SK-N-SH treated with all-trans-retinoic acid at 6 μM for 48 hours (cell line): ENCODE measurements at regions not wholly inside any gene's neighbourhood (a gene's known extent, or its start where the extent isn't known, plus 50 kb on each side); places are given as distances from the start of the nearest gene placed in this dataset.
A peak's percentile ranks its signal among the peaks of the same experiment; 100 is the strongest.

Experiments
- ATAC-seq: fragments of 200-7000 bp; cut with Tn5 transposase; 3 replicates; pipeline ENCODE4 v1.9.1; 2020; ENCODE audit warnings: mild to moderate bottlenecking, moderate library complexity
- ARNTL ChIP-seq: fragments of 450-650 bp; formaldehyde crosslinking; IDR thresholded peaks from 2 replicates; pipeline ENCODE4 v1.5.0; 2020; ENCODE audit warnings: low read depth, mild to moderate bottlenecking, moderate library complexity, borderline replicate concordance
- CREB5 ChIP-seq: fragments of 250-450 bp; sonication (Bioruptor Pico); IDR thresholded peaks from 2 replicates; pipeline ENCODE4 v1.5.1; 2020; ENCODE audit warnings: low read depth, mild to moderate bottlenecking, moderate library complexity
- ESRRG ChIP-seq: fragments of 250-450 bp; sonication (Bioruptor Pico); IDR thresholded peaks from 2 replicates; pipeline ENCODE4 v1.6.1; 2021; ENCODE audit warnings: mild to moderate bottlenecking
- GLIS3 ChIP-seq: fragments of 250-450 bp; sonication (Bioruptor Pico); IDR thresholded peaks from 2 replicates; pipeline ENCODE4 v1.5.0; 2020; ENCODE audit warnings: mild to moderate bottlenecking, moderate library complexity
- ISL1 ChIP-seq: fragments of 250-450 bp; sonication (Bioruptor Pico); IDR thresholded peaks from 2 replicates; pipeline ENCODE4 v2.1.2; 2022; ENCODE audit warnings: mild to moderate bottlenecking, moderate library complexity
- RARB ChIP-seq: fragments of 250-450 bp; sonication (Bioruptor Pico); IDR thresholded peaks from 2 replicates; pipeline ENCODE4 v1.8.0; 2021; ENCODE audit warnings: mild to moderate bottlenecking, moderate library complexity
- SNAI2 ChIP-seq: fragments of 250-450 bp; sonication (Bioruptor Pico); IDR thresholded peaks from 2 replicates; pipeline ENCODE4 v1.5.0; 2020; ENCODE audit warnings: mild to moderate bottlenecking, moderate library complexity
- TCF4 ChIP-seq: fragments of 250-450 bp; sonication (Bioruptor Pico); IDR thresholded peaks from 2 replicates; pipeline ENCODE4 v1.8.0; 2021; ENCODE audit warnings: mild to moderate bottlenecking, moderate library complexity, borderline replicate concordance
- TOX ChIP-seq: fragments of 250-450 bp; sonication (Bioruptor Pico); IDR thresholded peaks from 2 replicates; pipeline ENCODE4 v1.8.0; 2021; ENCODE audit warnings: mild to moderate bottlenecking, moderate library complexity, borderline replicate concordance
- TSHZ2 ChIP-seq: fragments of 250-450 bp; sonication (Bioruptor Pico); IDR thresholded peaks from 2 replicates; pipeline ENCODE4 v1.5.0; 2020; ENCODE audit warnings: mild to moderate bottlenecking, moderate library complexity
- ZC3H10 ChIP-seq: fragments of 250-450 bp; sonication (Bioruptor Pico); IDR thresholded peaks from 2 replicates; pipeline ENCODE4 v1.5.1; 2021; ENCODE audit warnings: mild to moderate bottlenecking, moderate library complexity
- ZFP3 ChIP-seq: fragments of 250-450 bp; sonication (Bioruptor Pico); IDR thresholded peaks from 2 replicates; pipeline ENCODE4 v1.5.0; 2020; ENCODE audit warnings: mild to moderate bottlenecking, moderate library complexity
- ZFP30 ChIP-seq: fragments of 450-650 bp; formaldehyde crosslinking; IDR thresholded peaks from 2 replicates; pipeline ENCODE4 v1.5.0; 2022; ENCODE audit warnings: mild to moderate bottlenecking, moderate library complexity
- ZNF565 ChIP-seq: fragments of 450-650 bp; formaldehyde crosslinking; conservative IDR thresholded peaks from 2 replicates; pipeline ENCODE4 v1.5.0; 2020; ENCODE audit warnings: low read depth, mild to moderate bottlenecking, moderate library complexity
- ZNF70 ChIP-seq: fragments of 450-650 bp; formaldehyde crosslinking; IDR thresholded peaks from 2 replicates; pipeline ENCODE4 v1.5.0; 2020; ENCODE audit warnings: mild to moderate bottlenecking, moderate library complexity
- ZNF8 ChIP-seq: fragments of 450-650 bp; formaldehyde crosslinking; IDR thresholded peaks from 2 replicates; pipeline ENCODE4 v1.5.0; 2020; ENCODE audit warnings: mild to moderate bottlenecking, moderate library complexity
- TF ChIP-seq, protein P1 (sequence below): fragments of 250-450 bp; sonication (Bioruptor Pico); IDR thresholded peaks from 2 replicates; pipeline ENCODE4 v1.8.0; 2020; ENCODE audit warnings: mild to moderate bottlenecking, moderate library complexity, borderline replicate concordance
- TF ChIP-seq, protein P2 (sequence below): fragments of 250-450 bp; sonication (Bioruptor Pico); IDR thresholded peaks from 2 replicates; pipeline ENCODE4 v1.8.0; 2021; ENCODE audit warnings: low read depth, mild to moderate bottlenecking, moderate library complexity, borderline replicate concordance
- TF ChIP-seq, protein P3 (sequence below): fragments of 250-450 bp; sonication (Bioruptor Pico); IDR thresholded peaks from 2 replicates; pipeline ENCODE4 v1.5.1; 2021; ENCODE audit warnings: mild to moderate bottlenecking, moderate library complexity

- TF ChIP-seq GLIS3 (CRISPR knock-in tag) (no peak), ZFP30 (CRISPR knock-in tag) (no peak), ESRRG (no peak), ZNF70 (CRISPR knock-in tag) (no peak), CREB5 (CRISPR knock-in tag) (no peak), ZFP3 (CRISPR knock-in tag) (no peak), TCF4 (CRISPR knock-in tag) (no peak)
These were observed 112.2 kb downstream of the ACTBL2 start for GRCh38 chr5:57370376-57370775.

DNA sequence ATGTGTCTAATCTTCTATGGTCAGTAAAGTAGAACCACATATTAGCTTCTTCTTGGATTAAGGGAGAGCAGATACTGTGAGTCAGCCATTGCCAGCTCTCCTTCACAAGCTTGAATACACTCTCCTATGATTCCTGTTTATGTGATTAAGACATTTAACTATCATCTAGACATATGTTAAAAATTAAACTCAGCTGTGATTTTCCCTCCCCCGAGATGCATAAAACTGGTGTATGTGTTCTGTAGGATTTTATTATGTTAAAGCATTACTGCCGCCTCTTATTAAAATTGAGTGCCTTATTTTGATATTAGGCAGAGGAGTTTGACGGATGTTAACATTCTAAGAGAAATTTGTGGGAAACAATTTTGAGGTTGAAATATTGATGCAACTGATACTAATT lies 114.6 kb downstream of the ACTBL2 start:
- ATAC-seq, result peak; percentile 93
- peak; percentile 57; the same call in 1 of the 2 replicates for TF ChIP-seq SNAI2 (CRISPR knock-in tag)
- TF ChIP-seq TCF4 (CRISPR knock-in tag), result peak; percentile 98
- TF ChIP-seq ZNF70 (CRISPR knock-in tag), result peak; percentile 44; the same call in 1 of the 2 replicates
- TF ChIP-seq ZNF565 (CRISPR knock-in tag), result 0 out of 2 replicates have a peak, but pooled peaks have one; percentile 45
- TF ChIP-seq ZC3H10 (CRISPR knock-in tag), result peak; percentile 98
- TF ChIP-seq ARNTL, result 0 out of 2 replicates have a peak, but pooled peaks have one; percentile 67
- TF ChIP-seq, protein P1, sequence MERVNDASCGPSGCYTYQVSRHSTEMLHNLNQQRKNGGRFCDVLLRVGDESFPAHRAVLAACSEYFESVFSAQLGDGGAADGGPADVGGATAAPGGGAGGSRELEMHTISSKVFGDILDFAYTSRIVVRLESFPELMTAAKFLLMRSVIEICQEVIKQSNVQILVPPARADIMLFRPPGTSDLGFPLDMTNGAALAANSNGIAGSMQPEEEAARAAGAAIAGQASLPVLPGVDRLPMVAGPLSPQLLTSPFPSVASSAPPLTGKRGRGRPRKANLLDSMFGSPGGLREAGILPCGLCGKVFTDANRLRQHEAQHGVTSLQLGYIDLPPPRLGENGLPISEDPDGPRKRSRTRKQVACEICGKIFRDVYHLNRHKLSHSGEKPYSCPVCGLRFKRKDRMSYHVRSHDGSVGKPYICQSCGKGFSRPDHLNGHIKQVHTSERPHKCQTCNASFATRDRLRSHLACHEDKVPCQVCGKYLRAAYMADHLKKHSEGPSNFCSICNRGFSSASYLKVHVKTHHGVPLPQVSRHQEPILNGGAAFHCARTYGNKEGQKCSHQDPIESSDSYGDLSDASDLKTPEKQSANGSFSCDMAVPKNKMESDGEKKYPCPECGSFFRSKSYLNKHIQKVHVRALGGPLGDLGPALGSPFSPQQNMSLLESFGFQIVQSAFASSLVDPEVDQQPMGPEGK (CRISPR knock-in tag), result peak; percentile 93
- no peak for TF ChIP-seq GLIS3 (CRISPR knock-in tag)
- TF ChIP-seq ISL1 (CRISPR knock-in tag), result peak; percentile 93
- 0 out of 2 replicates have a peak, but pooled peaks have one; percentile 4 for TF ChIP-seq ZFP30 (CRISPR knock-in tag)
- TF ChIP-seq, protein P2, sequence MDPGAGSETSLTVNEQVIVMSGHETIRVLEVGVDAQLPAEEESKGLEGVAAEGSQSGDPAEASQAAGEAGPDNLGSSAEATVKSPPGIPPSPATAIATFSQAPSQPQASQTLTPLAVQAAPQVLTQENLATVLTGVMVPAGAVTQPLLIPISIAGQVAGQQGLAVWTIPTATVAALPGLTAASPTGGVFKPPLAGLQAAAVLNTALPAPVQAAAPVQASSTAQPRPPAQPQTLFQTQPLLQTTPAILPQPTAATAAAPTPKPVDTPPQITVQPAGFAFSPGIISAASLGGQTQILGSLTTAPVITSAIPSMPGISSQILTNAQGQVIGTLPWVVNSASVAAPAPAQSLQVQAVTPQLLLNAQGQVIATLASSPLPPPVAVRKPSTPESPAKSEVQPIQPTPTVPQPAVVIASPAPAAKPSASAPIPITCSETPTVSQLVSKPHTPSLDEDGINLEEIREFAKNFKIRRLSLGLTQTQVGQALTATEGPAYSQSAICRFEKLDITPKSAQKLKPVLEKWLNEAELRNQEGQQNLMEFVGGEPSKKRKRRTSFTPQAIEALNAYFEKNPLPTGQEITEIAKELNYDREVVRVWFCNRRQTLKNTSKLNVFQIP, result no peak
- TF ChIP-seq ZFP3 (CRISPR knock-in tag), result no peak
- peak; percentile 98 for TF ChIP-seq TOX (CRISPR knock-in tag)
- peak; percentile 69 for TF ChIP-seq ZNF8 (CRISPR knock-in tag)
- TF ChIP-seq TSHZ2 (CRISPR knock-in tag), result no peak; the same call in 1 of the 2 replicates
- peak; percentile 94 for TF ChIP-seq RARB (CRISPR knock-in tag)

More at GRCh38 chr5:57370376-57370775, 112.2 kb downstream of the ACTBL2 start:
- no peak for ATAC-seq

DNA sequence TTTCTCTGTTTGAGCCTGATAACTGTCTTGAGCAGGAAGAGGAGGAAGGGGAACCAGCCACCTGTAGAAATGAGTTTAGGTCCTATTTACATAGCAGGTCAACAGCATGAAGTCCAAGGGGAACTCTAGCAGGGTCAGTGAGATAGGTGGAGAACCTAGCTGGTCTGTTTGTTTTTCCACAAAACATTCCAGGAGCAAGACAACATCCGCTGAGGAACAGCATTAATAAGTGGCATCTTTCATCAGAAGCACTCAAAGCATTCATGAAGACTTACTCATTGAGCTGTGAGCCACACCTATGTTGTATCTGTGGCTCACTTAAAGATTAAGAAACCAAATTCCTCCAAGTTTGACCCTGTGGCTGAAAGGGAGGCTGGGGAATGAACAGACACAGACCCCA lies 115.9 kb downstream of the ACTBL2 start:
- ATAC-seq, result no peak
- TF ChIP-seq, protein P3, sequence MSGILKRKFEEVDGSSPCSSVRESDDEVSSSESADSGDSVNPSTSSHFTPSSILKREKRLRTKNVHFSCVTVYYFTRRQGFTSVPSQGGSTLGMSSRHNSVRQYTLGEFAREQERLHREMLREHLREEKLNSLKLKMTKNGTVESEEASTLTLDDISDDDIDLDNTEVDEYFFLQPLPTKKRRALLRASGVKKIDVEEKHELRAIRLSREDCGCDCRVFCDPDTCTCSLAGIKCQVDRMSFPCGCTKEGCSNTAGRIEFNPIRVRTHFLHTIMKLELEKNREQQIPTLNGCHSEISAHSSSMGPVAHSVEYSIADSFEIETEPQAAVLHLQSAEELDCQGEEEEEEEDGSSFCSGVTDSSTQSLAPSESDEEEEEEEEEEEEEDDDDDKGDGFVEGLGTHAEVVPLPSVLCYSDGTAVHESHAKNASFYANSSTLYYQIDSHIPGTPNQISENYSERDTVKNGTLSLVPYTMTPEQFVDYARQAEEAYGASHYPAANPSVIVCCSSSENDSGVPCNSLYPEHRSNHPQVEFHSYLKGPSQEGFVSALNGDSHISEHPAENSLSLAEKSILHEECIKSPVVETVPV, result no peak
- TF ChIP-seq, protein P2, result no peak
- TF ChIP-seq GLIS3 (CRISPR knock-in tag) (no peak), ZC3H10 (CRISPR knock-in tag) (no peak)
- TF ChIP-seq, all 23 proteins: peak for 0
